ENCODE measurements at regions not wholly inside any gene's neighbourhood (a gene's known extent, or its start where the extent isn't known, plus 50 kb on each side); places are given as distances from the start of the nearest gene placed in this dataset.
"Not testable (repeated sequence)": the region's sequence is repeated elsewhere in the genome, so short reads cannot be mapped to it uniquely, and the experiment has no call there.

DNA sequence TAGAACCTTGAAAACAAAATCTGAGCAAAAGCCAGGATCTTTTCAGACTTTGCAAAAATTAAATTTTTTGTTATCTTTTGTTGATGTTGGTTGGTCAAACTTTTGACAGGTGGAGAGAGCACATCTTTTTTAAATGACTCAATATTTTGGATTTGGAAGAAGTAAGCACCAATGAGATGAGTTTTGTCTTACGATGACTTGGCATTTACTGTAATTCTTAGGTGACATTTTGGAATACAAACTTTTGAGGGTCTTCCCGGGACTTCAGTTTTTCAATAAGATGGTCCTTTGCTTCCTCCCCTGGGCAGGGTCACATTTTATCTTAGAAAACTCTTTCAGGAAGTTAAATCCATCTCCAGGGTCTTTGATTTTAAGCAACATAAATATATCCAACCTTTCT lies 423.9 kb downstream of the HS3ST3B1 start:
- H3K36me3 ChIP-seq (ENCODE audit: control insufficient read depth, insufficient read depth, low read length) = no peaks in the 10 kb centered on the region
- no peak overlapping the region for H3K27ac Mint-ChIP-seq
- no peak overlapping the region for H3K4me3 Mint-ChIP-seq
- no peaks in the 10 kb centered on the region for H3K36me3 Mint-ChIP-seq
- H3K27ac ChIP-seq (ENCODE audit: low read length) = no peak overlapping the region
- no peaks in the 10 kb centered on the region for H3K4me1 Mint-ChIP-seq
- ATAC-seq (no peak), DNase-seq (no peak)
- no peaks in the 10 kb centered on the region for H3K4me1 ChIP-seq (ENCODE audit: control insufficient read depth, insufficient read depth, low read length)
- peaks cover 3% of the 10 kb centered on the region for H3K27me3 ChIP-seq (ENCODE audit: control insufficient read depth, insufficient read depth, low read length)
- H3K9me3 ChIP-seq (ENCODE audit: control insufficient read depth, insufficient read depth, low read length) = no peaks in the 10 kb centered on the region
- H3K27me3 Mint-ChIP-seq (ENCODE audit: low read depth in 2 of 2) = peaks cover 0 to 4% of the 10 kb centered on the region in 2 donors
- no peak for TF ChIP-seq CTCF (IDR thresholded peaks at IDR 0.05)
- intact Hi-C loops (cut with micrococcal nuclease) = no loop called here
- peaks cover 0 to 2% of the 10 kb centered on the region in 2 donors for H3K9me3 Mint-ChIP-seq
- 94% methylated on average over 2 of the region's 2 CpGs for WGBS (ENCODE audit: insufficient coverage)
- no peak overlapping the region for H3K4me3 ChIP-seq (ENCODE audit: low read length)

- H3K4me3 Mint-ChIP-seq; H3K4me1 Mint-ChIP-seq; H3K27me3 ChIP-seq (ENCODE audit: control insufficient read depth, insufficient read depth, low read length); H3K4me1 ChIP-seq (ENCODE audit: control insufficient read depth, insufficient read depth, low read length); H3K36me3 ChIP-seq (ENCODE audit: control insufficient read depth, insufficient read depth, low read length); H3K4me3 ChIP-seq (ENCODE audit: low read length); H3K27me3 Mint-ChIP-seq (ENCODE audit: low read depth in 2 of 2); ATAC-seq; intact Hi-C loops (cut with micrococcal nuclease); H3K9me3 ChIP-seq (ENCODE audit: control insufficient read depth, insufficient read depth, low read length); H3K27ac Mint-ChIP-seq; H3K36me3 Mint-ChIP-seq; H3K27ac ChIP-seq (ENCODE audit: low read length); H3K9me3 Mint-ChIP-seq; DNase-seq: not testable (repeated sequence)
- WGBS (ENCODE audit: insufficient coverage) = 100% methylated on average over 1 of the region's 1 CpG
Observed at GRCh38 chr17:14723349-14723748, 422.5 kb downstream of the HS3ST3B1 start.

DNA sequence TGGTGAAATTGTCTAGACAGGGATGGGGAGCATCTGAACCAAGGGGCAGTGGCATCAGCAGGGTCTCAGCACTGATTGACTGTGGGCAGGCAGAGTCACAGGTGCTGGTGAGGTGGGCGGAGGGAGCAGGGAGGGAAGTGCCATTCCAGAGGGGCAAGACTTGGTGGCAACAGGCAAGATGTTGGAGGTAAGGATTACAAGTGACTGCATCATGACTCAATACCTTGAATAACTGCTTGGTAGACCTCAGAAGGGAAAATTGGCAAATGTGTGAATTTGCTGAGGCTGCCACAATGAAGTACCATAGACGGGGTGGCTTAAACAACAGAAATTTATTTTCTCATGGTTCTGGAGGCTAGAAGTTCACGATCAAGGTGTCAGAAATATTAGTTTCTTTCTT lies 419.1 kb downstream of the HS3ST3B1 start:
- H3K9me3 Mint-ChIP-seq = peaks cover 0 to 2% of the 10 kb centered on the region in 2 donors
- 82% methylated on average over 3 of the region's 3 CpGs for WGBS (ENCODE audit: insufficient coverage)
- Histone ChIP-seq H3K4me1 (ENCODE audit: control insufficient read depth, insufficient read depth, low read length) (no peaks in the 10 kb centered on the region), H3K36me3 (ENCODE audit: control insufficient read depth, insufficient read depth, low read length) (no peaks in the 10 kb centered on the region), H3K27ac (ENCODE audit: low read length) (no peak overlapping the region), H3K4me3 (ENCODE audit: low read length) (no peak overlapping the region), H3K27me3 (ENCODE audit: control insufficient read depth, insufficient read depth, low read length) (peaks cover 3% of the 10 kb centered on the region), H3K9me3 (ENCODE audit: control insufficient read depth, insufficient read depth, low read length) (no peaks in the 10 kb centered on the region)
- no peak for ATAC-seq
- peaks cover 9 to 16% of the 10 kb centered on the region in 2 donors for H3K27me3 Mint-ChIP-seq (ENCODE audit: low read depth in 2 of 2)
- intact Hi-C loops (cut with micrococcal nuclease) = no loop called here
- no peak for TF ChIP-seq CTCF (IDR thresholded peaks at IDR 0.05)
- H3K4me3 Mint-ChIP-seq = no peak overlapping the region
- DNase-seq = no peak
- H3K27ac Mint-ChIP-seq = no peak overlapping the region
- H3K36me3 Mint-ChIP-seq = no peaks in the 10 kb centered on the region
- H3K4me1 Mint-ChIP-seq = no peaks in the 10 kb centered on the region

DNA sequence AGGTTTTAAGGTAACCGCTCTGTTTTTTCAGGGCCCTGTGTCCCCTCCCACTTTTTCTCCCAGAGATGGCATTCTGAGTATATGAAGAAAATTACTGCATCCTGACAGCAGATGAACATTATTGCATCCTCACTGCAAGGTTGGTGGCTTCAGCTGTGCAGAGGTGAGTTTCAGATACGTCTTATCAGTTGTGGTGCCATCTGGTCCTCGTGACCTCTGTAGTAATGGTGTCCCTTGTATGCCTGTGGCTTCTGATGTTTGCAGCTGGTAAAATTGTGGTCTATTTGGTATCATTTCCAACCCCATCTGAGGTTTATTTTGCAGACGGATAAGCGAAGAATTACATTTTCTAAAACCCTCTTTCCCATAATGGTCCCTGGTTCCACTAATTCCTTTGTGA lies 417.0 kb downstream of the HS3ST3B1 start:
- ATAC-seq (no peak), DNase-seq (no peak)
- peaks cover 3% of the 10 kb centered on the region for H3K27me3 ChIP-seq (ENCODE audit: control insufficient read depth, insufficient read depth, low read length)
- H3K4me3 ChIP-seq (ENCODE audit: low read length) = no peak overlapping the region
- H3K9me3 Mint-ChIP-seq = peaks cover 0 to 2% of the 10 kb centered on the region in 2 donors
- 42% methylated on average over 2 of the region's 5 CpGs for WGBS (ENCODE audit: insufficient coverage)
- no peak overlapping the region for H3K27ac Mint-ChIP-seq
- no peaks in the 10 kb centered on the region for H3K9me3 ChIP-seq (ENCODE audit: control insufficient read depth, insufficient read depth, low read length)
- H3K27me3 Mint-ChIP-seq (ENCODE audit: low read depth in 2 of 2) = peaks cover 9 to 16% of the 10 kb centered on the region in 2 donors
- H3K4me1 ChIP-seq (ENCODE audit: control insufficient read depth, insufficient read depth, low read length) = no peaks in the 10 kb centered on the region
- no peaks in the 10 kb centered on the region for H3K36me3 Mint-ChIP-seq
- intact Hi-C loops (cut with micrococcal nuclease) = no loop called here
- H3K27ac ChIP-seq (ENCODE audit: low read length) = no peak overlapping the region
- TF ChIP-seq CTCF (IDR thresholded peaks at IDR 0.05) = no peak
- H3K36me3 ChIP-seq (ENCODE audit: control insufficient read depth, insufficient read depth, low read length) = no peaks in the 10 kb centered on the region
- H3K4me3 Mint-ChIP-seq = no peak overlapping the region
- no peaks in the 10 kb centered on the region for H3K4me1 Mint-ChIP-seq

Measured in natural killer cell (primary cell).